Omental fat pad (tissue), 3 donors: ENCODE measurements at regions not wholly inside any gene's neighbourhood (a gene's known extent, or its start where the extent isn't known, plus 50 kb on each side); places are given as distances from the start of the nearest gene placed in this dataset.

Experiments
- ATAC-seq: fragments of 150-250 bp; one replicate; pipeline ENCODE4 v1.9.1; 2016; ENCODE audit warnings: mild to moderate bottlenecking, moderate library complexity; ENCODE audit not compliant: low FRiP score
- DNase-seq: peaks from one replicate; pipeline ENCODE4 v3.0.0-alpha.2; 2019; ENCODE audit warnings: low spot score
- CTCF ChIP-seq, 3 donors: fragments of 450-650 bp; IDR thresholded peaks; one replicate each; pipeline ENCODE4 v1.5.1; 2016 to 2017; ENCODE audit warnings: antibody characterized with exemption in 3 of 3, mild to moderate bottlenecking in 3 of 3, moderate library complexity in 2 of 3

GRCh38 chr13:34358811-34359513, 541.0 kb downstream of the RFC3 start:
- ATAC-seq = no peak
- DNase-seq = no peak
- TF ChIP-seq CTCF (IDR thresholded peaks at IDR 0.05) = no peak

- no peak for TF ChIP-seq CTCF (IDR thresholded peaks at IDR 0.05)
- DNase-seq = no peak
- no peak for ATAC-seq
Observed at GRCh38 chr13:34360702-34361101, 542.8 kb downstream of the RFC3 start.

GRCh38 chr13:34361560-34361959, 543.6 kb downstream of the RFC3 start:
- DNase-seq = no peak
- TF ChIP-seq CTCF (IDR thresholded peaks at IDR 0.05) = no peak
- ATAC-seq = no peak

GRCh38 chr13:34363266-34363665, 545.3 kb downstream of the RFC3 start:
- ATAC-seq (no peak), DNase-seq (no peak)
- no peak for TF ChIP-seq CTCF (IDR thresholded peaks at IDR 0.05)

- DNase-seq = no peak
- TF ChIP-seq CTCF (IDR thresholded peaks at IDR 0.05) = no peak
Observed at GRCh38 chr13:34364633-34365032, 546.7 kb downstream of the RFC3 start.

GRCh38 chr13:34369931-34370330, 552.0 kb downstream of the RFC3 start:
- TF ChIP-seq CTCF (IDR thresholded peaks at IDR 0.05) = no peak
- DNase-seq = no peak
- no peak for ATAC-seq

More at GRCh38 chr13:34364633-34365032, 546.7 kb downstream of the RFC3 start:
- no peak for ATAC-seq

GRCh38 chr13:34371108-34371507, 553.2 kb downstream of the RFC3 start:
- TF ChIP-seq CTCF (IDR thresholded peaks at IDR 0.05) = no peak
- DNase-seq (no peak), ATAC-seq (no peak)
